Stimulated activated memory B cell treated with anti-CD40 and anti-IgM and Interleukin-4, amounts not matched to agents 10 μg/mL and 1 μg/mL and 100 μg/mL, for 72 hours (primary cell): ENCODE measurements at regions not wholly inside any gene's neighbourhood (a gene's known extent, or its start where the extent isn't known, plus 50 kb on each side); places are given as distances from the start of the nearest gene placed in this dataset.

Experiments
- ATAC-seq: fragments of 150-1000 bp; cut with Tn5 transposase; 2 replicates; pipeline ENCODE4 v1.10.0; 2021
- H3K27ac Mint-ChIP-seq: one replicate; pipeline ENCODE4 v1.8.0; 2022; ENCODE audit warnings: mild to moderate bottlenecking, mixed read lengths
- H3K27me3 Mint-ChIP-seq: one replicate; pipeline ENCODE4 v1.8.0; 2022; ENCODE audit warnings: mixed read lengths
- H3K36me3 Mint-ChIP-seq: one replicate; pipeline ENCODE4 v1.8.0; 2022; ENCODE audit warnings: mixed read lengths
- H3K4me1 Mint-ChIP-seq: one replicate; pipeline ENCODE4 v1.8.0; 2022; ENCODE audit warnings: mixed read lengths
- H3K4me3 Mint-ChIP-seq: one replicate; pipeline ENCODE4 v1.8.0; 2022; ENCODE audit warnings: mild to moderate bottlenecking, moderate library complexity, mixed read lengths
- H3K9me3 Mint-ChIP-seq: one replicate; pipeline ENCODE4 v1.8.0; 2022; ENCODE audit warnings: mixed read lengths

- no peak for ATAC-seq
- Mint-ChIP-seq H3K4me1 (no peaks in the 10 kb centered on the region), H3K9me3 (no peaks in the 10 kb centered on the region), H3K36me3 (peaks cover 24% of the 10 kb centered on the region), H3K4me3 (no peak overlapping the region), H3K27me3 (no peaks in the 10 kb centered on the region), H3K27ac (no peak overlapping the region)
These were observed 138.9 kb upstream of the STX18 start for GRCh38 chr4:4680758-4681157.

DNA sequence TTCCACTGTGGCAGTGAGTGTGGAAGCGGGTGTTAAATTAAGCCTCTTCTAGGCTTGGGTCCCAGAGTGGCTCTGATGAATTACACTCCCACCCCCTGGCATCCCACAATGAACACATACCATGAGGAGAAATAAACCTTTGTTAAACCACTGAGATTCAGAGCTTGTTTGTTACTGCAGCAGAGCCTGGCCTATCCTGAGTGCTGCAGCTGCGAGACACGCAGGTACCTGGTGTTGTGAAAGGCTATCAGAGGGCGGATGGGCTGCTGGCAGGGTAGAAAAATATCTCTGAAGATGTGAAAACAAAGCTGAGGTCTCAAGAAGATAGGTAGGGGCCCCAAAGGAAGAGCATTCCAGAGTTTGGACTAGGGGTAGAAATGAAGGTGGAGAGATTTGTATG is 138.4 kb upstream of the STX18 start:
- Mint-ChIP-seq H3K27ac (no peak overlapping the region), H3K27me3 (no peaks in the 10 kb centered on the region), H3K4me3 (no peak overlapping the region), H3K36me3 (peaks cover 29% of the 10 kb centered on the region), H3K4me1 (no peaks in the 10 kb centered on the region), H3K9me3 (peaks cover 1% of the 10 kb centered on the region)
- ATAC-seq: no peak

GRCh38 chr4:4677556-4678522 is 136.0 kb upstream of the STX18 start:
- no peaks in the 10 kb centered on the region for H3K27me3 Mint-ChIP-seq
- no peak overlapping the region for H3K4me3 Mint-ChIP-seq
- no peak for ATAC-seq
- no peak overlapping the region for H3K27ac Mint-ChIP-seq
- H3K9me3 Mint-ChIP-seq: peaks cover 7% of the 10 kb centered on the region
- peaks cover 42% of the 10 kb centered on the region for H3K36me3 Mint-ChIP-seq
- H3K4me1 Mint-ChIP-seq: no peaks in the 10 kb centered on the region

- no peak for ATAC-seq
- peaks cover 7% of the 10 kb centered on the region for H3K9me3 Mint-ChIP-seq
- H3K4me3 Mint-ChIP-seq: no peak overlapping the region
- no peak overlapping the region for H3K27ac Mint-ChIP-seq
- peaks cover 36% of the 10 kb centered on the region for H3K36me3 Mint-ChIP-seq
- H3K4me1 Mint-ChIP-seq: no peaks in the 10 kb centered on the region
- no peaks in the 10 kb centered on the region for H3K27me3 Mint-ChIP-seq
These were observed 133.8 kb upstream of the STX18 start for GRCh38 chr4:4675641-4676040.

- peaks cover 36% of the 10 kb centered on the region for H3K36me3 Mint-ChIP-seq
- no peaks in the 10 kb centered on the region for H3K4me1 Mint-ChIP-seq
- H3K27me3 Mint-ChIP-seq: no peaks in the 10 kb centered on the region
- H3K9me3 Mint-ChIP-seq: peaks cover 7% of the 10 kb centered on the region
- ATAC-seq: no peak
- no peak overlapping the region for H3K27ac Mint-ChIP-seq
- no peak overlapping the region for H3K4me3 Mint-ChIP-seq
These were observed 133.3 kb upstream of the STX18 start for GRCh38 chr4:4675051-4675581.

DNA sequence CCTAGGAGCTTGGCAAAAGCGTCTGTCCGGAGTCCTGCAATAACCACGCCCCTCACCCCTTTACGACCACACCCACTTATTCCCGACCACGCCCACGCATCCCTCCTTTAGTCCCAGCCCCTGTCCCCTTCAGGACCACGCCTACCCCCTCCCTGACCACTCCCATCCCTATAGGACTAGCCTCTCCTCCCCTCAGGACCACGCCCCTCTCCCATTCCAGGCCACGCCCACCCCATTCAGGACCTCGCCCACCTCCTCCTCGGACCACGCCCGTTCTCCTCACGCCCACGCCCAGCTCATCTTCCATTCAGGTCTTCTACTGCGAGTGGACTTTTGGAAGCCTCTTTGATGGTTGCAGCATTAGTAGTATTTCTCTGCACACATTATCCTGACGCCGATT is 131.2 kb upstream of the STX18 start:
- Mint-ChIP-seq H3K4me3 (no peak overlapping the region), H3K36me3 (peaks cover 31% of the 10 kb centered on the region), H3K4me1 (peaks cover 15% of the 10 kb centered on the region), H3K27ac (no peak overlapping the region), H3K27me3 (no peaks in the 10 kb centered on the region), H3K9me3 (peaks cover 7% of the 10 kb centered on the region)
- no peak for ATAC-seq

DNA sequence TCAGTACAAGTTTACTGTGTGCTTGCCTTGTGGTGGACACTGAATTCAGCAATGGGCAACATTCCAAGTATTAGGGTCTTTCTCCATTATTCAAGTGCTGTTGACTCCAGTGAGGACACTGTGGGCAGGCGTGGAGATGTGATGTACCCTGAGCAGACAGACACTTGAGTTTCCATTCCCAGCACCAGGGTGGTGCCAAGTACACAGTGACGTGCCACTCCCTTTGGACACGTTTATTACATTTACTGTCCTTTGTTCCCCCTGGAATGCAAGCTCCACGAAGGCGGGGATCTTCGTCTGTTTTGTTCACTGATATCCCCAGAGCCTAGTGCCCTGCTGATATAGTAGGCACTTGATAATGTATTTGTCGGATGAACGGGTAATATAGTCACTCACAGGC is 130.6 kb upstream of the STX18 start:
- H3K9me3 Mint-ChIP-seq: peaks cover 7% of the 10 kb centered on the region
- ATAC-seq: no peak
- no peak overlapping the region for H3K27ac Mint-ChIP-seq
- H3K27me3 Mint-ChIP-seq: no peaks in the 10 kb centered on the region
- no peak overlapping the region for H3K4me3 Mint-ChIP-seq
- H3K4me1 Mint-ChIP-seq: peaks cover 16% of the 10 kb centered on the region
- peaks cover 28% of the 10 kb centered on the region for H3K36me3 Mint-ChIP-seq

- no peaks in the 10 kb centered on the region for H3K27me3 Mint-ChIP-seq
- H3K9me3 Mint-ChIP-seq: peaks cover 7% of the 10 kb centered on the region
- peaks cover 23% of the 10 kb centered on the region for H3K36me3 Mint-ChIP-seq
- H3K27ac Mint-ChIP-seq: no peak overlapping the region
- ATAC-seq: no peak
- no peak overlapping the region for H3K4me3 Mint-ChIP-seq
- H3K4me1 Mint-ChIP-seq: peaks cover 16% of the 10 kb centered on the region
These were observed 130.0 kb upstream of the STX18 start for GRCh38 chr4:4671774-4672349.

DNA sequence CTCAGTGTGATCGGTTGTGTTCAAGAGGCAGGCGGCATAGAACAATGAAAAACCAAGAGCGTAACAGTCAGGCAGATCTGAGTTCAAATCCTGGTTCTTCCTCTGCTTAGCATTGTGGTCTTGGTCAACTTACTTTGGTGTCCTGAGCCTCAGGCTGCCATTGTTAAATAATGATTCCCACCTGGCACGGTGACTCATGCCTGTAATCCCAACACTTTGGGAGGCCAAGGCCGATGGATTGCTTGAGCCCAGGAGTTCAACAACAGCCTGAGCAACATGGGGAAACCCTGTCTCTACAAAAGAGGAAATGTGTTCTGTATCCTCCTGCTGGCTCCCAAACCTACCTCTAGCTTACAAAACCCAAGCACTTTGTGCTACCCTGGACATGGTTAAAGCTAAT is 129.0 kb upstream of the STX18 start:
- H3K4me1 Mint-ChIP-seq: peaks cover 16% of the 10 kb centered on the region
- no peaks in the 10 kb centered on the region for H3K27me3 Mint-ChIP-seq
- H3K36me3 Mint-ChIP-seq: peaks cover 24% of the 10 kb centered on the region
- H3K27ac Mint-ChIP-seq: no peak overlapping the region
- H3K9me3 Mint-ChIP-seq: peaks cover 7% of the 10 kb centered on the region
- no peak for ATAC-seq
- no peak overlapping the region for H3K4me3 Mint-ChIP-seq

DNA sequence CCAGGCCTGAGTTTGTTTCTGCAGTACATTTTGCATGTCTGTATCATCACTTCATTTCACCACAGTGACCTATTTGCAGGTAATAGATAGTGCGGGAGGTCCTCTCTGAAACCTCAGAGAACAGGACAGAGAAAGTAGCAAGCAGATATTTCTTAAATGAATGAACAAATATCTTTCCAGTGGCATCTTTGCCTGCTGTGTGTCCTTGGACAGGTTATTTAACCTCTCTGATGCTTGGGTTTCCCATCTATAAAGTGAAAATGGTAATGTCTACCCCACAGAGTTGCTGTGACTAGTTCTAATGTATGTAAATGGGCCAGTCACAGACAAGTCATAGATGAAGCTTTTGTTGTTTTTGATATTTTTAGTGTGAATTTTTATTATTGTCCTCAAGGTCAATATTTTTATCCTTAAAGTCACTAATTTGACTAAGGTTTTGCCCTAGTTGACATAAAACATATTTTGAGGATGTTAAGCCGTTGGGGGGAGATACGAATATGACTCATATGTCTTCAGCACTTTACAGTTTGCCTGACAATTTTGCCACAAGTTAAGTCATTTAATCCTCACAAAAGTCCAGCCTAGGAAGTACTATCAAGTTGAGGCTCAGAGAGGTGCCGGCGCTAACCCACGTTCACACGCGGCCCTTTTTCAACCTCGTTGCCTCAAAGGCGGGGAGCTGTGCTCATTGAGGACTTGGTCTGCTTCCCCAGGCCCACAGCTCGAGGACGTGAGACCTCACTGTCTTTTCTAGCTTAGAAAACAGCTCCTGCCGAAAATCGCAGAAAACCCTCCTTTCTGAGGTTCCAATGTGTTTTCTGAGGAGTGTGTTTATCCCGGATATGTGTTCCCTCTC is 126.7 kb upstream of the STX18 start:
- Mint-ChIP-seq H3K4me1 (peaks cover 16% of the 10 kb centered on the region), H3K4me3 (no peak overlapping the region), H3K9me3 (peaks cover 4% of the 10 kb centered on the region), H3K27ac (no peak overlapping the region), H3K36me3 (peaks cover 19% of the 10 kb centered on the region), H3K27me3 (no peaks in the 10 kb centered on the region)
- no peak for ATAC-seq

GRCh38 chr4:4667622-4668081 is 125.8 kb upstream of the STX18 start:
- Mint-ChIP-seq H3K4me3 (no peak overlapping the region), H3K9me3 (no peaks in the 10 kb centered on the region), H3K27ac (no peak overlapping the region), H3K4me1 (peaks cover 16% of the 10 kb centered on the region), H3K36me3 (peaks cover 16% of the 10 kb centered on the region), H3K27me3 (no peaks in the 10 kb centered on the region)
- no peak for ATAC-seq

- Mint-ChIP-seq H3K4me3 (no peak overlapping the region), H3K27me3 (no peaks in the 10 kb centered on the region), H3K9me3 (no peaks in the 10 kb centered on the region), H3K36me3 (peaks cover 19% of the 10 kb centered on the region), H3K4me1 (peaks cover 16% of the 10 kb centered on the region), H3K27ac (no peak overlapping the region)
- ATAC-seq: no peak
These were observed 125.1 kb upstream of the STX18 start for GRCh38 chr4:4666693-4667621.

DNA sequence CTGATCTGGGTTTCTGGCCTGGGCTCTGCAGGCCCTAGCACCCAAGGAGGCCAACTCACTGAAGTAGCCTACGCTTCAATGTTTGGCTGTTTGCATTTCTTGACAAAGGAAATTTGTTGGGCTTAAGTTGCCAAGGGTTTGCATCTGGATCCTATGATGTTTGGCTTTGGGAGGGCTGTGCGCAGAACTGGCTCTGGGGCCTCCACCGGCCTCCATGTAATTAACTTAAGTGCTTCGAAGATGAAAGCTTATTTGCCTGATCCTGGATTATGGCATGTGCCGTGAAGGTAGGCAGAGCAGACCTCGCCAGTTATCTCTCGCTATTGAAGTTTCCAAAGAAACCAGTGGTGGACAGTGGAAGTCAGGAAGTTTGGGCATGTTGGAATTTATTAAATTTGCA is 124.3 kb upstream of the STX18 start:
- Mint-ChIP-seq H3K27me3 (no peaks in the 10 kb centered on the region), H3K9me3 (no peaks in the 10 kb centered on the region), H3K36me3 (peaks cover 19% of the 10 kb centered on the region), H3K4me3 (no peak overlapping the region), H3K4me1 (peaks cover 16% of the 10 kb centered on the region), H3K27ac (no peak overlapping the region)
- no peak for ATAC-seq

DNA sequence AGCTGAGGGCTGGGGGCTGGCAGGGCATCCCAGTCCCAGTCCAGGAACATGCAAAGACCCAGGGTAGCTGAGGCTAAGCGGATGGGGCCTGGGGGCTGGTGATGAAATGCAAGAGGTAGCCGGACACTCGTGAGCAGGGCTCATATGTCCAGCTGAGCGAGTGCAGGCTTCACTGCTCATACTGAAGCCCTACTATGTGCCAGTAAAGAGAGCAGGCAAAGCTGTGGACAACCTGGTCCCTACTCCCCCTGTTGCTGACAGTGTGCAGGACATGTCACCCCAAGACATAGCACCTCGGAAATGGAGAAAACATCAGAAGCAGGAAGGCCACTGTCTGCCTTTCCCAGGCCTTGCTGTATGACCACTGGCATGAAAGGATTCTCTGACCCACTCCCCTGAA is 122.4 kb upstream of the STX18 start:
- Mint-ChIP-seq H3K36me3 (peaks cover 19% of the 10 kb centered on the region), H3K27me3 (no peaks in the 10 kb centered on the region), H3K9me3 (no peaks in the 10 kb centered on the region), H3K4me1 (peaks cover 13% of the 10 kb centered on the region), H3K27ac (no peak overlapping the region), H3K4me3 (no peak overlapping the region)
- no peak for ATAC-seq
